ENCODE measurements at regions not wholly inside any gene's neighbourhood (a gene's known extent, or its start where the extent isn't known, plus 50 kb on each side); places are given as distances from the start of the nearest gene placed in this dataset.

DNA sequence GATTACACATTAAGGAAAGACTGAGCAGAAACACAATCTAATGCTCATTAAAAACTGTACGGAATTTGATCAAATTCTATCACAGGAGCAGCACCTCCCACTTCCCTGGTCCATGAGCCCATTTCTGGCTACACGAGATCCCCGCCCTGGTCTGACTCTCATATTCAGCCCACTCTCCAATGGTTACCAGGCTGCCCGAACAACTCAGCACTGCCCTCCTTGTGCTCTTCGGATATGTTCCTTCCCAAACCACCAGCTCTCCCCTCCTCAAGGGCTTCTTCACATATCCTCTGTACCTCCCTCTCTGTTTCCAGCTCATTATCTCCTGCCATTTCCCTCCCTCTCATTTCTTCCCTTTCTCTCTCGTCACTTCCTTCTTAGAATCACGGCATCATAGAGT lies 180.5 kb downstream of the RSL24D1 start:
- DNase-seq: no peak

DNA sequence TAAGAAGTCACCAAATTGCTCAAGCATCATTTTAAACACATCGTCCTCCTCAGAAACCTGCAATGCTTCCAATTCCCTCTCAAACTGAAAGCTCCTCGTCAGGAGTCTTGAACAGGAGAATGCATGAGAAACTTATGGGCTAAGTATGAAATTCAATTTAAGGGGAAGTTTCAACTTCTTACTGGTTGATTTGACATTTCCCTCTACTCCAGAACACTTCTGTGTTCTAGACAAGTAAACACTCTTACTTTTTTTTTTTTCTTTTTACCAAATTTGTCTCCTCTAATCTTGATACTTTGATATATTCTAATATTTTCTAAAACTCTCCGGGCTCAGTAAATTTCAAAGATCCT lies 181.7 kb downstream of the RSL24D1 start:
- no peak for DNase-seq

DNA sequence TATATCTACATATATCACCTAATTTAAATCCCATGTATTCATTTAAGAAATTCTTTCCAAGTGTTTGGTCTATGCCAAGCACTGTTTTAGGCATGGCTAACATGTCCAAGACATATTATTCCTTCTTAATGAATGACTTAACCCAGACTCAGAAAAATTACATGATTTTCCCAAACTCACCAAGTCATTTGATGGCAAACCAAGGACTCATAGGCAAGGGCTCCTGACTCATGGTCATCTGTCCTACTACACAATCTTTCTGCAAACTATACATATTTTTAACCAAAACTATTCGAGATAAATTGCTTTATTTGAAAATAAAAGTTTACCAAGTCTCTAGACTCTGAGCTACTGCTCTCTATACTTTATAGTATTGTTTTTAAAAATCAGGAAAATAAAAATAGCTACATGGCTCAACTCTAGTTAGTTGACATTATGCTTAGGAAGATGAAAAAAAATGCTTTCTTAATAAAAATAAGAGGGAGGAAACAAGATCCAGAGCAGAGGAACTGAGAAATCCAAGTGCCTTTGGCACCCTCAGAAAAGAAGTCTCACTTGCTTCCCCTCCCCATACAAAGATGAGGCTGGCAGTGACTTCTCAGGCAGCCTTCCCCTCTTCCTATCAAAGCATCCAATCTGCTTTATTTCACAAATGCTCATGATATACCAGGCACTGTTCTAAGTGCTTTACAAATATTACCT lies 182.2 kb downstream of the RSL24D1 start:
- DNase-seq: no peak

DNA sequence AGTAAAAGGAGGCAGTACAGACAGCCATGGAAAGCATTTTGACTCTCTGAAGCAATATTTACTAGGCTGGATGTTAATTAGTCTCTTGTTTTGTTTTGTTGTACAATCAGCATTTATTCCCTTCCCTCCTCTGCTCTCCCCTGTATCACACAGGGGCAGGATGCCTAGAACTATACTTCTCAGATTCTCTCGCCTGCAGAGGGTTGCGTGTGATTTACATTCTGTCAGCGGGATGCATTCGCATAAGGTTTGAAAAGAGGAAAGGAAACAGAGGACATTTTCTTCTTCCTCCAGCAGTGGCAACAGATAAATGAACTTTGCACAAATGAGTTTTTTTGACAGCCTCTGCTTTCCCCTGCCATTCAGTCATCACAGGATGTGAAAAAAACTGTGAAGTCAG lies 188.3 kb downstream of the RSL24D1 start:
- DNase-seq: no peak

DNA sequence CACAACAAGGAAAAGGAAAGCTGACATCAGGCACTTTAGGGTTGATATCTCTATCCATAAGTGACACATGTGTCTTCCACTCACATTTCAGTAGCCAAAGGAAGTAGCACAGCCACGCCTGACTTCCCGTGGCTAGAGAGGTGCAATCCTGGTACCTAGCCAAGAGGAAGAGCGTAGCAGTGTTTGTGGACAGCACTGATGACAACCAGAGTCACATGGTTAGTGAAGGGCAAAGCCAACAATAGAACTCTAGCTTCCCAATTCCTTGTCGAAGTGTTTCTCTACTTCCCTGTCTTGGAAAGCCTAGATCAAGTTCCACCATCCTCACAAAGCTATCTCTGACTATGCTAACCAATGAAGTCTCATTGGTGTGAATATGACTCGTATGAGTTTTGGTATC lies 189.2 kb downstream of the RSL24D1 start:
- DNase-seq: no peak

DNA sequence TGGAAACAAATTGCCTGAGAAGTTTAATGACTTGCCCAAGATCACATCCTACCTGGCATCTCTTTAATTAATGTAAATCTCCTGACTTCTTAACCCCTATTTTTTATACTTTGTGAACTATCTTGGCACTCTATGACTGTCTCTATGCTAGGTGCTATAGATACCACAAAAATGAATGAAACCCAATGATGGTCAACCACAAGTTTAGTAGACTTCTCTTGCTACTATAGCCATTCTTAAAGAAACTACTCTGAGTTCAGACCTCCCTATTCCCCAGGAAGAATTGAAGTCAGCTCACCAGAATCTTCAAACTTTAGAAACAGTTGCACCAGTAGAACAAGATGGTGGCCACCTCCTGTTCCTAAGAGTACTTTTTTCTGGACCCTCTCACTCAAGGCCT lies 191.1 kb downstream of the RSL24D1 start:
- DNase-seq: no peak

DNA sequence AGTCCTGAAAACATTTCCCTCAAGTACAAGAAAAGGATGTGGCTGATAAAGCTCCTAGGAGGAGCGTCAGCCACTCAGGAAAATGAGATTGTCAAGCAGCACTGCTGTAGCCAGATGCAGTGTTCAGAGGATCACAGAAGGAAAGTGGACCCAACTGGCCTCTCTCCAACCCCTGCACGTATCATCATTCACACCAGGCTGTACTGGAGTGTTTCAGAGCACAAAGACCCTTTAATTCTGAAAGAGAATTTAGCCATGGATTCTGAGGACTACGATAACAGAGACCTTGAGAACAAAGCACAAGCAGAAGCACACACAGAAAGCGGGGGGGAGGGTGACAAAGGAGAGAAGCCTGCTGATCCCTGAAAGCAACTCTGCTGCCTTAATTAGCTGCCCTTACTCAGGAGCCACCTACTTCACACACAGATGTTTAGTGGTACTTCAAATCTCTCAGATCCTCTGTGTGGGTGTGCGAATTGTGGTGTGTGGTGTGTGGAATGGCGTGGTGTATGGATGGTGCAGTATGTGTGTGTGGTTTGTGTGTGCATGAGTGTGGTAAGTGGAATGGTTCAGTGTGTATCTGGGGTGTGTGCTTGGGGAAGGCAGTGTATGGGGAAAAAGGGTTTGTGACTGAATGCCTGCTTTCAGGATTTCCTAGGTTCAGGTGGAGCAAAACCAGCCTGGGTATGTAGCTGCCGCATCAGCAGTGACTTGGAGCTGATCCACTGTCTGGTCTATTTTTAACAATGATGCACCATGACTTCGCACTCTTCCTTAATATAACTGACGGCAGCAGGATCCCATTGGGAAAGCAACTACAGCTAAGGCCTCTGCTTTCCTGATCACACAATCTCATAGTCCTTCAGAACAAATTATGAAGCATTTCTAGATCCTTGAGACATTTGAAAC lies 192.5 kb downstream of the RSL24D1 start:
- no peak for DNase-seq

DNA sequence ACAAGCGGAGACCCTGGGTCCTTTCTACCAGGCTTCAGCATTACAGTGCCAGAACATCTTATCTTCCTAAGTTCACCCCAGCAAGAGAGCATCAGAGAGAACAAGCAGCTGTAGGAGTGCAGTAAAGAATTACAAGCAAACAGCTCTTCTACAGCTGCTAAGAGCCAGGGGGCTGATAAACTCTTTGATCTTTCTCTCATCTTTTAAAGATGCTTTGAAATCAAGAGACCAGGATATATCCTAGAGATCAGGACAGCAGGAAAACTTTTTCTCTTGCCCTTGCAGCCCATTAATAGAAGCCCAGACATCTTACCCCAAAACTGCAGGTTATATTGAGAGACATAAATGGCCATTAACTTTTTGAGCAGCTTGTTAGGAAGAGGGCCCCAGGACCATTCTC lies 198.1 kb downstream of the RSL24D1 start:
- no peak for DNase-seq

DNA sequence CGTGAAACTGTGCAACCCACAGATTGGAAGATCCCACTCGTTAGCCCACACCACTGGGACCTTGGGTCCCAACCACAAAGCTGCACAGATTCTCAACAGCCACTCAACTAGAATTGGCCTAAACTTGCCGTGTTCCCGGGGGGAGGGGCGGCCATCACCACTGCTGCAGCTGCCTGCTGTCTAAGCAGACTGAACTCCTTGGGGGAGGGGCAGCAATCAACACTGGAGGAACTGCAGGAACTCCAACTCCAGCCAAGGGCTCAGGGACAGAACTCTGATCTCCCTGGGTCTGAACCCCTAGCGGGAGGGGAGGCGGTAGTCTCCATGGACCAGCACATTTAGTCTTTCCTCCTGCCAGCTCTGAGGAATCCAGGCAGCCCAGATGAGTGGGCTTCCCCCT lies 205.9 kb downstream of the RSL24D1 start:
- no peak for DNase-seq

DNA sequence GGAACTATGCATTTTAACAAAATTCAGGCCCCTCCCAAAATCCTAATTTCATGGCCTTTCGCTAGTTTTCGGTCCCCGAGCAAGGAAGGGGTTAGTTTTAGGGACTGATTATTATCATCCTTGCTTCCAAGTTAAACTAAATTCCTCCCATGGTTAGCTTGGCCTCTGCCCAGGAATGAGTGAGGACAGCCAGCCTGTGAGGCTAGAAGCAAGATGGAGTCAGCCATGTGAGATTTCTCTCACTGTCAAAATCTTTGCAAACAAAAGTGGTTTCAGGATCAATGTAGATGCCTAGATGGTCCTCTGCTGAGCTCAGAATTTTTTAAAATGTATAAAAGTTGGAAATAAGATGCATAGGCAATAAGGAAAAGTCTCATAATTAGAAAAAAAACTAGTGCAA lies 208.9 kb downstream of the RSL24D1 start:
- no peak for DNase-seq

DNA sequence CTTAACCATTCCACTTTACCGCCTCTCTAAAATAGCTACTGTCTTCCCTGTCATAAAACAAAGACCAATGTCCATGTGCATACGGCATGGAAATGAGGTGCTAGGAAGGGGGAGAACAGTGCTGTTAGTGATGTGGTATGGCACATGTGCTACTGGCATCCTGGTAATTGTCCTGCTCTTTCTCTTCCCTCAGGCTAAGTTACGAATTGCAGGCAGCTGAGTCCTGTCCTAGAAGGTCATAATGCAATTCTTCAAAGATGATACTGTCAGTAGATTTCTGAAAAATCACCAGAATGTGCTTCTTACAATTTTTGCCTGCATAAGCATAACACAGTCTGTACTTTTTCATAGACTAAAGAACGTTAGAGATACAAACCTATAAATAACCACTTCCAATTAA lies 216.8 kb downstream of the RSL24D1 start:
- no peak for DNase-seq

DNA sequence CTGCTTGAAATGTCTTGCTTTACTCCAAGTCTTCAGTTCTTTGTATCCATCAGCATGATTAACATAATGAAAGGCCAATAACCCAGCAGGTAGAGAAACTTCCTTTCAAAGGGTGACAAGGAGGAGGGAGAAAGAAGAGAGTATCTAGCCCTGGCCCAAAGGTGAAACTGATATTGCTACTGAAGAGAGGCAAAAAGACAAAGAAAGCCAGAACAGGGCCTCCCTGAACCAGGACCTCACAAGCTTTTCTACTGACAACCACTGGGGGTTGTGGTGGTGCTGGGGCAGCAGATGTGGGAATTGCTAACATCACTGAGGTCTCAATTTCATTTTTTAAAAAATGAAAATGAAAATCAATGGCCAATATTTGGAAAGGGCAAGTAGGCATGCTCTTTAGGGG lies 234.1 kb downstream of the RSL24D1 start:
- DNase-seq: no peak

DNA sequence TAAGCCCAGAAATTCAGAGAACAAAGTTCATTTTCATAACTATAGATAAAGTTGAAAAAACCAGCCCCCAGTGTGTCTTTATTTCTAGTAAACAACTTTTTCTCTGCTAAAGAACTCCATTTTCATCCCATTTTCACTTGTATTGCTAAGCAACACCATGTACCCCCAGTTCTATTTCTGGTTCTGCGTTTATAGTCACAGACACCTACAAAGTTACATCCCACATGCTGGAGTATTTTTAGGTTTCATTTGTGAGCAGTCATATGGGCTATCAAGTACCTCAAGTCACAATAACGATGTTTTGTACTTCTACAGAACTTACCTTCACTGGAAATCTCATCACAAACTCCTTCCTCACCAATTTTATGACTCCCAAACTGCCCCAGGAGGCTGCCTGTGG lies 236.5 kb downstream of the RSL24D1 start:
- no peak for DNase-seq

DNA sequence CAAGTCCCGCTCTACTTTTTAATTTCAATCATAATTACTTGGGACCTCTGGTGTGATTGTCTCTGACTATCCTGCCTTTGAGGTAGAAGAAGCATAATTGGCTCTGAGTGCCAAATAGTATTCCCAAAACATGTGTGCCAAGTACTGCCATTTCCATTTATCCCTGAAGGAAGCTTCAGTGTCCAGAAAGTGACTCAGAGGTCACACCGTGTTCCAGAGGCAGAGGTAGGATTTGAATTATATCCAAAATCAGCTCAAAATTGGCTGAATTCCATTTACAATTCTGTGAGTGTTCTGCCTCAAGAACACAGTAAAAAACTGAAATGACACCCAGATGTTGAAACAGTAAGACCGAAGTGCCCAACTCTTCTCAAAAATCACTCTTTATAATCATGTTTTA lies 255.3 kb downstream of the RSL24D1 start:
- DNase-seq: no peak

DNA sequence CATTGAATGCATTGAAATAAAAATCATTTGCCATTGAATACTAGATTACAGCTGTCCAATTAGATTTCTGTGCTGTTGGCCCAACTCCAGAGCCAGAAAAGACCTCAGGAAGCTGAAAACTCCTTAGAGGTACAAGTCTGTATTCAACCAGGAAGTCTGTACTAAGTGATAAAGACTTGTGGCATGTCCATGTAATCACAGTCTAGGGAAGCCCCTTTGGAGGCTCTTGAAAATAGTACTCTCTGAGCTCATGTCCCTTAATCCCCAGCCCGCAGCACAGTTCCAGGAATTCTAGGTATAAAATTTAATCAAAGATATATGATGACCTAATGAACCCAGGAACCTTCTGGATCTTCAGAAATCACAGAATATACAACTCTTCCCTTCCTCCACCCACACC lies 279.4 kb downstream of the RSL24D1 start:
- DNase-seq: no peak

DNA sequence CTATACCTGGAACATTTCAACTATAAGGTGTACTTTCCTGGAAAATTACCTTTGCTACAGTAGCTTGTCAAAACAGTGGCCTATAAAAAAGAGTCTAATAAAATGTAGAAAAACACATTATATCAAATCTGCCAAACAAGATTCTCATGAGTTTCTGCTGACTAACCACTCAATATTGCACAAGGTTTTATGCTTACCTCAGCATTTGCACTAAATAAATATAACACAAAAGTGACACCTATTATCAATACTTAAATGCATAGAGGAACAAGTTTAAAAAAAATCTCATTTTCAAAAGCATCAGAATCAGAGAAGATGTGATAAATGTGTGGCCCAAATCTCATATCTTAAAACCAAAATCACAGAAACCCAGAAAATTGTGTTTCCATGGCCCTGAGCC lies 281.4 kb downstream of the RSL24D1 start:
- DNase-seq: no peak

DNA sequence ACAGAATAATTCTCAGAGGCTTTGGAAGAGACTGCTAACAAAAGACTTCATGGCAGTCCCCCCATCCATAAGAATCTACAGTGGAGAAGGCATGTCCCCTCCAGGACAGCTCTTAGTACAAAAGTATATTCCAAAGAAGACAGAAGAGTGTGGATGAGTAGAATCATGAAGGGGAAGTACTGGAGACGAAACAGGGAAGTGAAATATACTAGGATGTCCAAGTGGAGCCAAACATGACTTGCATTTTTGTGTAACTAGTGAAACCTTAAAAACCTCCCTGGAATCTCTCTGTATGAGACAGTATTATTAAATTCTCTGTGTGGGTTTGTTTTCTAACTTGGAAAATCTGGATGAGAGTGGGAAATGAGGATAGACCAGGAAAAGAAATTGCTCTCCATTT lies 312.4 kb downstream of the RSL24D1 start:
- DNase-seq: no peak

DNA sequence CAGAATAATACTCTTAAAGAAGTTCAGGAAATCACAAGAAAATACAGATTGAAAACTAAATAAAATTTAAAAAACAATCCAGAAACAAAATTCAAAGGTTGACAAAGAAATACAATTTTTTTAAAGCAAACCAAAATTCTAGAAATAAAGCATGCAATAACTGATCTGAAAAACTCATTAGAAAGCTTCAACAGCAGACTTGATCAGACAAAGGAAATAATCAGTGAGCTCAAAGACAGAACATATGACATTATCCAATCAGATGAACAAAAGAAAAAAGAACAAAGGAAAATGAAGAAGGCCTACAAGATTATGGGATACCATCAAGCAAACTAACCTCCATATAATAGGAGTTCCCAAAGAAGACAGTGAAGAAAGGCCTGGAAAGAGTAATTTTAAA lies 336.8 kb downstream of the RSL24D1 start:
- DNase-seq: no peak

DNA sequence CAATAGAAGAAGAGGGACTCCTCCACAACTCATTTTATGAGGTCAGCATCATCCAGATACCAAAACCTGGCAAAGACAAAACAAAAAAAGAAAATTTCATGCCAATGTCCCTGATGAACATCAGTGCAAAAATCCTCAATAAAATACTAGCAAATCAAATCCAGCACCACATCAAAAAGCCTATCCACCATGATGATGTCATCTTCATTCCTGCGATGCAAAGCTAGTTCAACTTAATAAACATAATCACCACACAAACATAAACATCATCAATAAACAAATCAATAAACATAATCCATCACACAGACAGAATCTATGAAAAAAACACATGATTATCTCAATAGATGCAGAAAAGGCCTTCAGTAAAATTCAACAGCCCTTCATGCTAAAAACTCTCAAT lies 342.1 kb downstream of the RSL24D1 start:
- no peak for DNase-seq

DNA sequence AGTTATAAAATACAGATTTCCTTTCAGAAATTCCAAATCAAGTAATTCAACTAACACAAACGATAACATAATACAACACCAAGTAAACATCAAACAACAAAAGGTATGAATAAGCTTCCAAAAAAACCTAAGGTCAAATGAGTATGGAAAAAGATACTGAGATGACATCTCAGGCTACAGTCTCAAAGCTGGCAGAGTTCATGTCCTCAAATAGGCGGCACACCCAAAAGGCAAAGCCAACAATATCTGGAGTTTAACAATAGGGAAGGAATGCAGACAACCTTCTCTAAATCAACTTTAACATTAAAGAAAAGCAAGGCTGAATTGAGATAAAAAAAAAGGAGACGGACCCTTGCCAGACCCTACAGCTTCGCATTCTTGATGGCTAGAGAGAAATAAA lies 346.6 kb downstream of the RSL24D1 start:
- no peak for DNase-seq

DNA sequence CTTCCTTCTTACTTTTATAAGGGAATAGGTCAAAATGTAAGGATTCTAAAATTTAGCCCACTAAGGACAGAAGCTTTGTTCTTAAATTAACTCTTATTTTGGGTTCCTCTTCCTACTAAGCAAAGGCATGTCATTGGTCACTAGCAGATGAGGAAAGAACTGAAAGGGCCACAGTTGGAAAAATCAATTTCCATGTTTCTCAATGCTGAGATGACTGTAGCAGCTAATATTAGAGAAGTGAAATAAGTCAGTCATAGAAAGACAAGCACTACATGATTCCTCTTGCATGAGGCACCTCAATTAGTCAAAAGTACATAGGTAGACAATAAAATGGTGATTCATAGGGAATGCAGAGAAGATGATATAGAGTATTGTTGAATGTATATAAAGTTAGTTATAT lies 353.7 kb downstream of the RSL24D1 start:
- no peak for DNase-seq

DNA sequence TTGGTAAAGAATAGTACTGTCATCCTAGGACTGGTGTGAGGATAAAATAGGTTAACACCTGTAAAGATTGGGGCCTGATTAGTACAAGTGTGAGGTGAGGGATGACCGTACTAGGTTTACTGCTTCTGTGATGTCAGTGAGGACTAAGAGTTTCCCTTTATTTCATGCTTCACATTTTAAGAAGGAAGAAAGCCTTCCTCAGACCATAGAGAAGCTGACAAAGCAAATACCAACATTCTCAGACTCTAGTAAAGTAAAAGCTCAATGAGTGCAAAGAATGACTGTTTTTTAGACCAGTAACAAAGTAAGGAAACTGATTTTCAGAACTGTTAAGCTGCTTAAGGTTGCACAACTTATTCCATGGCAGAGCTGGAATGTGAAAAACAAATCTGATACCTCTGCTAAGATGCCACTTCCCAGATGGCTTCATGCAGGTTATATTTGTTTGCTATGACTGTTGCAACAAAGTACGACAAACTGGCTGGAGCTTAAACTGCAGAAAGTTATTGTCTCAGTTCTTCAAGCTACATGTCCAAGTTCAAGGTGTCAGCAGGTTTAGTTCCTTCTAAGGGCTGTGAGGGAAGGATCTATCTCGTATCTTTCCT lies 354.9 kb downstream of the RSL24D1 start:
- DNase-seq: no peak

DNA sequence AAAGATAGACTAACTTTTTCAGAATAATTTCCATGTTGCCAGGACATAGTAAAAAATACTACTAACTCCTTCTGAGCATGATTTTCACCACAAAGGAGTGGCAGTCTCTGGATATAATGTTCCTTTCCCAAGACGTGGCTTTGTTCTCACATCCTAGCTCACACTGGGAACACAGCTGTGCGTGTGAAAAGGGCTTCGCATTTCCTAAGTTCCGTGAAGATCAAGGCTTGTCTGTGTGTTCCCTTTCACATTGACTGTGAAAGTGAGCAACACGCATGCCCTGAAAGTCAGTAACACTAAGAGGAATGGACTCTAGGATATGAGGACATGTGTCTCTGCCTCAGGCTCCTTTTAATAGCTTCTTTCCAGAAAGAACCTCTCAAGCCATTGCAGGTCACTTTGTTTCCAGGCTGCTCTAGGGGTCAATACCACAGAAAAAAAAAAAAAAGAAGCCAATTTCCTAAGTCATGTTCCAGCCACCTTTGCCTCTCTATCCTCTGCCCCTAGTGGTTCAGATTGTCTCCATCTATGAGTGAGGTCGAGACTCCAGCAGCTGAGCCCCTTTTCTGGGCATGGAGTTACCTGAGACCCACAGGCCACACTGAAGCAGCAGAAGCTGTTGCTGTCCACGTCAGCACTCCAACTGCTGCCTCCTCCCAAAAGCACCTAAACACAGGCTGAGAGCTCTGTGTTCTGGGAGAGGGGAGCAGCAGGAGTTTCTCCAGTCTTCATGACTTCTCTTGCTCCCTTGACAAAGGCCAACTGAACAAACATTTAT lies 355.9 kb downstream of the RSL24D1 start:
- DNase-seq: no peak
